Suprapubic skin (tissue), 3 donors: ENCODE measurements at regions not wholly inside any gene's neighbourhood (a gene's known extent, or its start where the extent isn't known, plus 50 kb on each side); places are given as distances from the start of the nearest gene placed in this dataset.

ENCODE experiments used
- POLR2A ChIP-seq, 2 donors: fragments of 450-650 bp; IDR thresholded peaks; one replicate each; pipeline ENCODE4 v1.6.1; 2017; ENCODE audit warnings: antibody characterized with exemption in 2 of 2, mild to moderate bottlenecking in 2 of 2, moderate library complexity in 2 of 2
- TF ChIP-seq, protein P1 (sequence below), 2 donors: fragments of 200-600 bp in 1 of 2; fragments of 450-650 bp in 1 of 2; sonication (generic) in 1 of 2; IDR thresholded peaks; one replicate each; pipeline ENCODE4 v1.5.1; 2016 to 2019; ENCODE audit warnings: antibody characterized with exemption in 2 of 2, mild to moderate bottlenecking in 1 of 2, moderate library complexity in 1 of 2

DNA sequence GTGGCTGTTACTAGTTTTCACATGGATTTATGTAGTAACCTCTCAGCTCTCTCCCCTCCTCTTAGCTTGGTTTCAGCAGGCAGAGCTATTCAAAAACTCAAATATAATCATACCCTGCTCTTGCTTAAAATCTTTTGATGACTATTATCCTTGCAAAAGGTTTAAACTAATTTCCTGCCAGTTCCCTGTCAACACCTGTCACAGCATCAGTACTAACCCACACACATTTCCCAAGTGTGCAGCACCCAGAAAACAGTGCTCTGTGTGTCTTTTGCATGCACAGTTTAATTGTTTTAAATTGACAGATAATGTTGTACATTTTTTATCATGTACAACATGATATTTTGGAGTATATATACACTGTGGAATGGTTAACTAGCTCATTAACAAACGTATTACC is 202.0 kb downstream of the PAPSS1 start:
- TF ChIP-seq, protein P1, sequence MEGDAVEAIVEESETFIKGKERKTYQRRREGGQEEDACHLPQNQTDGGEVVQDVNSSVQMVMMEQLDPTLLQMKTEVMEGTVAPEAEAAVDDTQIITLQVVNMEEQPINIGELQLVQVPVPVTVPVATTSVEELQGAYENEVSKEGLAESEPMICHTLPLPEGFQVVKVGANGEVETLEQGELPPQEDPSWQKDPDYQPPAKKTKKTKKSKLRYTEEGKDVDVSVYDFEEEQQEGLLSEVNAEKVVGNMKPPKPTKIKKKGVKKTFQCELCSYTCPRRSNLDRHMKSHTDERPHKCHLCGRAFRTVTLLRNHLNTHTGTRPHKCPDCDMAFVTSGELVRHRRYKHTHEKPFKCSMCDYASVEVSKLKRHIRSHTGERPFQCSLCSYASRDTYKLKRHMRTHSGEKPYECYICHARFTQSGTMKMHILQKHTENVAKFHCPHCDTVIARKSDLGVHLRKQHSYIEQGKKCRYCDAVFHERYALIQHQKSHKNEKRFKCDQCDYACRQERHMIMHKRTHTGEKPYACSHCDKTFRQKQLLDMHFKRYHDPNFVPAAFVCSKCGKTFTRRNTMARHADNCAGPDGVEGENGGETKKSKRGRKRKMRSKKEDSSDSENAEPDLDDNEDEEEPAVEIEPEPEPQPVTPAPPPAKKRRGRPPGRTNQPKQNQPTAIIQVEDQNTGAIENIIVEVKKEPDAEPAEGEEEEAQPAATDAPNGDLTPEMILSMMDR (IDR thresholded peaks at IDR 0.05): no peak
- no peak for TF ChIP-seq POLR2A (IDR thresholded peaks at IDR 0.05)
